HG02623 (cell line): ENCODE measurements at regions not wholly inside any gene's neighbourhood (a gene's known extent, or its start where the extent isn't known, plus 50 kb on each side); places are given as distances from the start of the nearest gene placed in this dataset.
A peak's percentile ranks its signal among the peaks of the same experiment; 100 is the strongest.
"Not testable (repeated sequence)": the region's sequence is repeated elsewhere in the genome, so short reads cannot be mapped to it uniquely, and the experiment has no call there.

Experiments used
- ATAC-seq: cut with Tn5 transposase; IDR thresholded peaks from one replicate; pipeline ENCODE4 v1.9.1; 2021; ENCODE audit warnings: moderate library complexity; ENCODE audit not compliant: unreplicated experiment

DNA sequence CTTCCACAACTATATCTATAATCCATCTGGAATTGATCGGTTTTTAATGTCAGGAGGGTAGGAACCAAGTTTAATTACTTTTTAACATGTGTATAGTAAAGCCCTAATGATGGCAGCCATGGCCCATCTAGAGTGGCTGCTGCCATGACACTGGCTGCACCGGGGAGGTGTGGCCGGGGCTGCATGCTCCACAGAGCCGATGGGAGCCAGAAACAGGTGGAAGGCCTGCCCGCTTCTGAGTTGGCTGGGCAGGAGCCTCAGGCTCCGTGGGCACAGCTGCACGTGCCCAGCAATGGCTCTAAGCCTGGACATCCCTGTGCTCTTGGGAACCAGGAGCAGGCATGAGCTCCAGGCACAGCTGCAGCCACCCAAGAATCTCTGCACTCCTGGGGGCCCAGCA is 73.0 kb downstream of the GBP6 start:
- no peak for ATAC-seq

DNA sequence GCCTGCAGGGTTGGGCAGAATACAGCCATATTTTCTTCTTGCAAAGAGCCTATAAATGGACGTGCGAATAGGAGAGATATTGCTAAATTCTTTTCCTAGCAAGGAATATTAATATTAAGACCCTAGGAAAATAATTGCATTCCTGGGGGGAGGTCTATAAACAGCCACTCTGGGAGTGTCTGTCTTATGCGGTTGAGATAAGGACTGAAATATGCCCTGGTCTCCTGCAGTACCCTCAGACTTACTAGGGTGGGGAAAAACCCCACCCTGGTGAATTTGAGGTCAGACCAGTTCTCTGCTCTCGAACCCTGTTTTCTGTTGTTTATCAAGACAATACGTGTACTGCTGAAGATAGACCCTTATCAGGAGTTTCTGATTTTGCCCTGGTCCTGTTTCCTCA is 74.4 kb downstream of the GBP6 start:
- not testable (repeated sequence) for ATAC-seq

DNA sequence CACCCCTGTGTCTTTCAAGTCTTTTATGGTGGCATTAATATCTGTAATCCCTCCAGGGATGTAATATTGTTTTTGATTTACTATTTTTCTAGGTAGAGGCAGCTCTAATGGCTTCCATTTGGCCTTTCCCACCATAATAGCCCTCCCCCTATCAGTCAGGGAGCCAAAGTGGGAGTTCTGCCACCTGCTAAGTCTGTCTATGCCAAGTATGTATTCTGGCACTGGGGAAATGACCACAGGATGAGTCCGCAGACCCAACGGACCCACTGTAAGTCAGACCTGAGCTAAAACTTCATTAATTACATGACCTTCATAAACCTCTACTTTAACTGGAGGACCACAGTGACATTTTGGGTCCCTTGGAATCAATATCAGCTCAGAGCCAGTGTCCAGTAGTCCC is 77.1 kb downstream of the GBP6 start:
- ATAC-seq, result no peak

DNA sequence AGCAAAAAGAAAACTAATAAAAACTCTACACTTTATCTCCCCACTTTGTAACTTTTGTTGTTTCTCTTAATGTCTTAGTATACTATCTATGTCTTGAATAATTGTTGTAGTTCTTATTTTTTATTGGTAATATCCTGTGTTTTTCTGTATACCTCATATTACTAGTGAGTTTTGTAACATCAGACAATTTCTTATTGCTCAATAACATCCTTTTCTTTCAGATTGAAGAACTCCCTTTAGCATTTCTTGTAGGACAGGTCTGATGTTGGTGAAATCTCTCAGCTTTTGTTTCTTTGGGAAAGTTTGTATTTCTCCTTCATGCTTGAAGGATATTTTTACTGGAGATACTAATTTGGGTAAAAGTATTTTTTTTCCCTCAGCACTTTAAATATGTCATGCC is 79.8 kb upstream of the LRRC8B start:
- ATAC-seq, result no peak

DNA sequence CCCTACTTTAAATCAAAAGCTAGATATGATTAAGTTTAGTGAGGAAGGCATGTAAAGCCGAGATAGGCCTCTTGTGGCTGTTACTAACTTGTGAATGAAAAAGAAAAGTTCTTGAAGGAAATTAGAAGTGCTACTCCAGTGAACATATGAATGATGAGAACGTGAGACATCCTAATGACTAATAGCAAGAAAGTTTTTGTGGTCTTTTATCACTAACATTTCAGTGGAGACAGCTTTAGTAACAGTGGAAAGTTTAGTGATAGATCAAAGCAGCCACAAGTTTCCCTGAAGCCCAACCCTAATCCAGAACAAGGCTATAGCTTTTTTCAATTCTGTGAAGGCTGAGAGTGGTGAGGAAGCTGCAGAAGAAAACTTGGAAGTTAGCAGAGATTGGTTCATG is 73.6 kb upstream of the LRRC8B start:
- no peak for ATAC-seq

DNA sequence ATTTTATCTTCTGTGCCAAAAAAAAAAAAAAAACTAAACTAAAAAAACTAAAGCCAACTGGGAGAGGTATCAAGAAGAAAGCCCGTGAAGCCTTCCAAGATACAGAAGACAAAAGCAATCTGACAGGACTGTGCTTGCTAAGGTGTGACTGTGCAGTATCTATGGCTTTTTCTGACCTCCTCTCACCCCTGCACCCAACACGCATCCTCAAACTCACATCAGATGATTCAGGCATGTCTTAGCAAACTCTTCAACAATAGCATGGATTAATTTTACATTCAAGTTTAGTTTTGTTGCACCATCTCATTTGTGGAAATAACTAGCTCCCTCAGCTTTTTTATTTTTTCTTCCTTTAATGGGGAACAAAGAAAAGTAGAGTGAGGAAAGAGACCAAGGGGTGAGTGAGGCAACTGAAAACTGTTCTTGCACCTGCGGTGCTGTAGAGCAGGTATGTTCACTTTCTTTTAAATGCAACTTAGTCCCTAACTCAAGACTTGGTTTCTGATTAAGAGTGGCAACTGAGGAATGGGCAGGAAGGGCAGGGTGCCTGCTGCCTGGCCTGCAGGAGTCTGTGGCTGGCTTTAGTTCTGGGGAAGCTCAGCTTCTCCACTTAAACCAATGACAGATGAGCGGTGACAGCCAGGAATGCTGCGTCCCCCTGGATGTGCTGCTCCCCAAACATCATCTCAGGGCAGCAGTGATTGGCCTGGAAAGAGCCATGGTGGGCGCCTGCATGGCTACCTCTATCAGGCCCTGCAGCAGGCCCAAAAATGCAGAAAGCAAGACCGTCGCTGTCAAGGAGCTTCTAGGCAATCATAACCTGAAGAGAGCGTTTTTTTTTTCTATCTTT is 71.3 kb upstream of the LRRC8B start:
- no peak for ATAC-seq

DNA sequence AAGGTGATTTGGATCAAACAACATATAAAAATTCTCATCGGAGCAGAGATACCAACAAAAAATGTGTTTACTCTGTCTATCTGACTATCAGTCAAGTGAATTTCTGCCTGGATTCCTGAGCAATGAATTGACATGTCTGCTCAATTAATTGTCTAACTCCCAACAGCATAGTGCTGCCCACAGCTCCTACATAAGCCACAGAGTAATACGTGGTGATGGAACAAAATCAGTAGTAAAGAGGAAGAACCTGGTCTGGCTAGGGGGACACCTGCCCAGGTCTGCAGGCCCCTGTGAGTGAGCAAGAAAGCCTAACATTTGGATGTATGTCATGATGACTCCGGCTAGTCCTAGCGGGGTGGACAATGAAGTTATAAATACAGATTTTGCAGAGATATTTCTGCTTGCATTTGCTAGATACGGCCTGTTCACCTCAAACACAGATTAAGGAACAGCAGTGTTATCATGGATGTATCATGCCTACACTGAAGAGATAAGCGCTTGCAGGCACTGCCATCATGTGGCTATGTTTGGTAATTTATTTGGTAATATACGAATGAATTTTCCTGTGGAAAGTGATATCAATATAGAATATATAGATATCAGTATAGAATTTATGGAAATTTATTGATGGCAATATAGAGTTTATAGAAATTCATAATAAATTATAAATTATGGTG is 69.6 kb upstream of the LRRC8B start:
- no peak for ATAC-seq

DNA sequence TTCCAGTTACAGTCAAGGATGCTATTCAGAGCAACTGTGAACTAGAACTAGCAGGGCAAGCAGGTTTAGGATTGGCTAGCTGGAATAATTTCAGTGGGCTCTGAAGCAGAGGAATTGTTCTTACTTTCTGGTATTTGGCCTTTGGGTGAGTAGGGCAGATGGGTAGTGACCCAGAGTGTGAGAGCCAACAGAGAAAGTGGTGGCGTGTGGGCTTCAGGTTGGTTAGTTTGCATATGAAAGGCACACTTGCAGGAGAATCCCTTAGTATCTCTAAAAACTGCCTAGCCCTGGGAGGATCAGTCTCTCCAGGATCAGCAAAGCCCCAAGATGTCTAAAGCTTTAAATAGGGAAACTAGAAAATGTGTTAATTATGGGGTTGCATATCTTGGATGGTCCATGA is 67.6 kb upstream of the LRRC8B start:
- ATAC-seq, result no peak

DNA sequence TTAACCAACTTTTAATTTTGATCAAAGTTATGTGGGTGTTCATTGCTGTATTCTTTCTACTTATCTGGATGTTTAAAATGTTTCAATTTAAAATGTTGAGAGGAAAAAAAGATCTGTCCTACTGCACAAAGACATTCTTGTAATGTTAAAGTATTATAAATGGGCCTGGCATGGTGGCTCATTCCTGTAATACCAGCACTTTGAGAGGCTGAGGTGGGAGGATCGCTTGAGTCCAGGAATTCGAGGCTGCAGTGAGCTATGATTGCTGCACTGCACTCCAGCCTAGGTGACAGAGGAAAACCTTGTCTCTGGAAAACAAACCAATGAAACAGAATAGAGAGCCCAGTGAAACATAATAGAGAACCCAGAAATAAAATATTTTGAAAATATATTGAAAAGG is 65.5 kb upstream of the LRRC8B start:
- ATAC-seq, result no peak

DNA sequence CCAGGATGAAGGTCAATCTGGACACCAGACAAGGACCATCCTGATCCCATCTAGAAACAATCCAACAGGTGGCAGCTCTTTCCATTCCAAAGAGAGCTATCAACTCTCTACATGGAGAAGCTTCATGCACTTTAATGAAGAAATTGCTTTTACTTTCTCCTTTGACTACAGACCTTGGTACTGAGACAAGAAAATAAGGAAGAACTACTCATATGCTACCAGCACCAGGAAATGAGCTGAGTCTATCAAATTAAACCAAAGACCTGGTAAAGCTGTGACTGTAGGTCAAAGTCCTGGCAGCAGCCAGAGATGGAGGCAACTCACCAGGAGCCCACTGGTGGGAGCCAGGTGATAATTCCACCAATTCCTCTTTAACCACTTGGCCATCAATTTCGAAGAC is 64.3 kb upstream of the LRRC8B start:
- ATAC-seq, result no peak

DNA sequence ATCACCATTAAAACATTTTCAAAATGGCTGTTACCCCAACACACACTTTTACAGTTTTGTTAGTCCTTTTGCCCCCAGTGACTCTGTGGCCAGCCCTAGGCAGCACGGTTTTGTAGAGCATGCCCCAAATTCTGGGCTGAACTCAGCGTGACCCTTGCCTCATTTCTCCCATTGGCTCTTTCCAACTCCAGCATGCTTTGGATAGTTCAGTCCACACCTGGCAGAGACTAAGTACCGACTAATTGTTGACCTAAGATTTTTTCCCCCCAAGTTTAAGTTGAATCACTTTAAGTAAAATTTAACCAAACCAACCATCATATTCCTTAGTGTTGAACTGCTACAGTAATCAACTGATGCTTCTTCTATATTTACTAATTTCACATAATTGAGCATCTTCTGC is 62.4 kb upstream of the LRRC8B start:
- ATAC-seq, result no peak

DNA sequence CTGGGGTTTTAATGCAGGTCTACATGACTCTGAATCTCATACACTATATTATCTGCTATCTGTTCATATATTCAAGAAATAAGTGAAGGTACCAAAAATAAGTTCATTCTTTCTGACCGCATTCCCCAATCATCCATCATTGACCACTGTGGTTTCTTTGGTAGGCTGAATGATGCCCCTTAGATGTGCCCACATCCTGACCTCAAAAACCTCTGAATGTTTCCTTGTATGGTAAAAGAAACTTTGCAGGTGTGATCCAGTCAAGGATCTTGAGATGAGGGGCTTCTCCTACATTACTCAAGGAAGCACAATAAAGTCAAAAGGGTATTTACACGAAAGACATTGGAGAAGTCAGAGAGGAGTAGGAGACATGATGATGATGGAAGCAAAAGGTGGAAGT is 60.6 kb upstream of the LRRC8B start:
- ATAC-seq, result no peak

DNA sequence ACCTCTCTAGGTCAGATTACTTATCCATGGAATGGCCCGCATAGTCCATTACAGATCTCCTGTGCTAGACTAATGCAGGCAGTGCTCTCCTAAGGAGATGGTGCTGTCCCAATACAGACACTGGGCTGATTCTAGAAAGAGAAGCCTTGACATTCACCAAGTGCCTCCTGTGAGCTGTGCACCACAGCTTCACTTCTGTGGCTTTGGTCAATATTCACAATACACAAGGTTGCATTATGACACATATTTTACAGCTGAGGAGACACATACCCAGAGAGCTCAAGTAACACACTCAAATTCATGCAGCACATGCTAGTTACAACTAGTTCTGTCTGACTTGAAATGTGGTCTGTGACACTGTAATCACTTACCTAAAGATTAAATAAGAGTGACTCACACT is 59.4 kb upstream of the LRRC8B start:
- ATAC-seq, result peak; percentile 57

DNA sequence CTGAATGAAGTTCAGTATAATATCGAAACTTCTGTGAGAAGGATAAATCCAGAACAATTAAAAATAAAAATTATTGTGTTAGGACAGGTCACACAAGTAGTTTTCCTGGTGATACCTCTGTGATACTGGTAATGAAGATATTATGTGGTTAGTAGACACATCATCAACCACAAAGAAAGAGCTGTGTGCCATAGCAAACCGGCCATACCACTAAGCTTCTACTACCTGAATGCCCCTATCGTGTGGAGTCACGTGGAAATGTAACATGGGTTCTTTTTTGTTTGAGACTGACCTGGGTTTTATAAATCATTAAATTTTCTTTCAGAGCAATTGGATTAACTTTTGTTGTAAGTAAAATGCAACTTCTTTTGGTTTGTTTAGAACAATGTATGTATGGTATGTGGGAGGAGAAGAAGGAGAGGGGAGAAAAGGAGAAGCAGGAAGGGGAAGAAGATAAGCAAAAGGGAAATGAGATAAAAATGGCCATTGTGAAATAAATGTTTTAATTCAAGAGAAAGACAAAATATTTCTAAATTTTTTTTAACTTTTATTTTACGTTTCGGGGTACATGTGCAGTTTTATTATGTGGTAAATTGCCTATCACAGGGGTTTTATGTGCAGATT is 58.2 kb upstream of the LRRC8B start:
- ATAC-seq, result no peak

DNA sequence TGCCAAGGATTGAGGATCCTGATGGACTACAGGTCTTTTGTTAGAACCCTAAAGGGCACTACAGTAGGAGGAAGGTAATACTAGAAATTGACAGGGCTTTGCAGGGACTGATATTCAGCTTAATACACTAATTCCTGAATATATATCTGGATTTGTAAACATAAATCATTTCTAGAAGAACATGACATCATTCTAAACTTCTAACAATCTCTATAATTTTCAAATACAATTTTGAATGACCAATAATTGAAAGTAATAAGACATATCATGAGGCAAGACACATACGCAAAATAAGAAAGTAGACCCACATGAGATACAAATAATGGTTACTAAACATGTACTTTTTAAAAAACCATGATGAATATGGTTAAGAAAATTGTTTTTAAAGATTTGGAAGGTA is 52.4 kb upstream of the LRRC8B start:
- no peak for ATAC-seq

DNA sequence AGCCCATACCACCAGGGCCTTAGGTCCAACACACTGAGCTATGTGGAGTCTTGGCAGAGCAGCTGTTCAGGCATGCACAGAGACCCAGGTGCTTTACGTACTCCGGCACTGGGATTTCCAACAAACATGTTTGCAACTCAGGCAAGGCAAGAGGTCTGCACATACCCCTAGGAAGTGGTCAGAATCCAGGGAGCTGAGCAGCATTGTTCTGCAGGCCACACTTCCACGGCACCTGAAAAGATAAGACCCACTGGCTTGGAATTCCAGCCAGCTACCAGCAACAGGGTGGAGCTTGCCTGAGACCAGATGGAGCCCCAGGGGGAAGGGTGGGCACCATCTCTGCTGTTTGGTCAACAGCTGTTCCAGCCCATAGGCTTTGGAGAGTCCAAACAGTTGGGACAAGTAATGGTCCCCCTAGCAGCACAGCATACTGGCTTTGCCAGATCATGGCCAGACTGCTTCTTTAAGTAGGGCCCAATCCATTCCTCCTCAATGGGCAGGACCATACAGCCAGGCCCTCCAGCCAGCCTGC is 51.7 kb upstream of the LRRC8B start:
- ATAC-seq, result no peak
